ENCODE measurements at regions not wholly inside any gene's neighbourhood (a gene's known extent, or its start where the extent isn't known, plus 50 kb on each side); places are given as distances from the start of the nearest gene placed in this dataset.

- TF ChIP-seq, protein P1, sequence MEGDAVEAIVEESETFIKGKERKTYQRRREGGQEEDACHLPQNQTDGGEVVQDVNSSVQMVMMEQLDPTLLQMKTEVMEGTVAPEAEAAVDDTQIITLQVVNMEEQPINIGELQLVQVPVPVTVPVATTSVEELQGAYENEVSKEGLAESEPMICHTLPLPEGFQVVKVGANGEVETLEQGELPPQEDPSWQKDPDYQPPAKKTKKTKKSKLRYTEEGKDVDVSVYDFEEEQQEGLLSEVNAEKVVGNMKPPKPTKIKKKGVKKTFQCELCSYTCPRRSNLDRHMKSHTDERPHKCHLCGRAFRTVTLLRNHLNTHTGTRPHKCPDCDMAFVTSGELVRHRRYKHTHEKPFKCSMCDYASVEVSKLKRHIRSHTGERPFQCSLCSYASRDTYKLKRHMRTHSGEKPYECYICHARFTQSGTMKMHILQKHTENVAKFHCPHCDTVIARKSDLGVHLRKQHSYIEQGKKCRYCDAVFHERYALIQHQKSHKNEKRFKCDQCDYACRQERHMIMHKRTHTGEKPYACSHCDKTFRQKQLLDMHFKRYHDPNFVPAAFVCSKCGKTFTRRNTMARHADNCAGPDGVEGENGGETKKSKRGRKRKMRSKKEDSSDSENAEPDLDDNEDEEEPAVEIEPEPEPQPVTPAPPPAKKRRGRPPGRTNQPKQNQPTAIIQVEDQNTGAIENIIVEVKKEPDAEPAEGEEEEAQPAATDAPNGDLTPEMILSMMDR (IDR thresholded peaks at IDR 0.05): no peak
- TF ChIP-seq POLR2AphosphoS5 (IDR thresholded peaks at IDR 0.05): no peak
Observed at GRCh38 chr2:150225030-150225429, 262.4 kb downstream of the RND3 start.

Measured in stomach (tissue), 4 donors.